GM23338 (cell line): ENCODE measurements at regions not wholly inside any gene's neighbourhood (a gene's known extent, or its start where the extent isn't known, plus 50 kb on each side); places are given as distances from the start of the nearest gene placed in this dataset.

Source experiments
- ATAC-seq: fragments of 200-7000 bp; cut with Tn5 transposase; 3 replicates; pipeline ENCODE4 v1.9.1; 2020
- DNase-seq: peaks from one replicate; pipeline ENCODE4 v3.0.0-alpha.2; 2015; ENCODE audit warnings: low spot score
- H2AFZ ChIP-seq: fragments of 200-600 bp; sonication (generic); 2 replicates; pipeline ENCODE4 v1.8.0; 2016; ENCODE audit warnings: antibody characterized with exemption, mild to moderate bottlenecking, moderate library complexity
- H3F3A ChIP-seq: fragments of 200-600 bp; sonication (generic); replicated peaks from 2 replicates; pipeline ENCODE4 v1.8.0; 2017; ENCODE audit warnings: antibody characterized with exemption, mixed run types, low read depth
- H3K27ac ChIP-seq: fragments of 200-600 bp; sonication (generic); 2 replicates; pipeline ENCODE4 v1.6.1; 2016; ENCODE audit warnings: low read depth
- H3K27me3 ChIP-seq: fragments of 200-600 bp; sonication (generic); 2 replicates; pipeline ENCODE4 v1.8.0; 2016; ENCODE audit warnings: mild to moderate bottlenecking, mixed run types, moderate library complexity; ENCODE audit not compliant: insufficient read depth
- H3K36me3 ChIP-seq: fragments of 200-600 bp; sonication (generic); 2 replicates; pipeline ENCODE4 v1.8.0; 2016; ENCODE audit warnings: mild to moderate bottlenecking; ENCODE audit not compliant: insufficient read depth
- H3K4me1 ChIP-seq: fragments of 200-600 bp; sonication (generic); 2 replicates; pipeline ENCODE4 v1.8.0; 2016; ENCODE audit warnings: mild to moderate bottlenecking, moderate library complexity; ENCODE audit not compliant: insufficient read depth
- H3K4me2 ChIP-seq: fragments of 200-600 bp; sonication (generic); 2 replicates; pipeline ENCODE4 v1.7.1; 2017; ENCODE audit warnings: mixed run types
- H3K4me3 ChIP-seq: fragments of 200-600 bp; sonication (generic); 2 replicates; pipeline ENCODE4 v1.6.1; 2016; ENCODE audit warnings: mixed run types
- H3K79me2 ChIP-seq: fragments of 200-600 bp; sonication (generic); replicated peaks from 2 replicates; pipeline ENCODE4 v1.8.0; 2017; ENCODE audit warnings: mild to moderate bottlenecking; ENCODE audit not compliant: insufficient read depth
- H3K9me2 ChIP-seq: fragments of 200-600 bp; sonication (generic); 2 replicates; pipeline ENCODE4 v1.8.0; 2017; ENCODE audit not compliant: insufficient read depth
- H4K20me1 ChIP-seq: fragments of 200-600 bp; sonication (generic); replicated peaks from 2 replicates; pipeline ENCODE4 v1.8.0; 2017; ENCODE audit warnings: mild to moderate bottlenecking; ENCODE audit not compliant: insufficient read depth
- H3K27ac Mint-ChIP-seq: 2 replicates; pipeline ENCODE4 v1.8.0; 2020; ENCODE audit warnings: inconsistent platforms, mild to moderate bottlenecking, moderate library complexity, mixed read lengths
- H3K27me3 Mint-ChIP-seq: 3 replicates; pipeline ENCODE4 v1.8.0; 2022; ENCODE audit warnings: low read depth, mild to moderate bottlenecking, moderate library complexity, mixed read lengths, inconsistent platforms; ENCODE audit not compliant: insufficient read depth, poor library complexity
- H3K36me3 Mint-ChIP-seq: 3 replicates; pipeline ENCODE4 v1.8.0; 2021; ENCODE audit warnings: low read depth, mild to moderate bottlenecking, inconsistent platforms, moderate library complexity, mixed read lengths
- H3K4me1 Mint-ChIP-seq: 3 replicates; pipeline ENCODE4 v1.8.0; 2020; ENCODE audit warnings: mild to moderate bottlenecking, inconsistent platforms, mixed read lengths
- H3K4me3 Mint-ChIP-seq: 3 replicates; pipeline ENCODE4 v1.8.0; 2021; ENCODE audit warnings: moderate library complexity, mild to moderate bottlenecking, inconsistent platforms, mixed read lengths
- H3K9me3 Mint-ChIP-seq: 3 replicates; pipeline ENCODE4 v1.8.0; 2020; ENCODE audit warnings: moderate library complexity, mild to moderate bottlenecking, inconsistent platforms, mixed read lengths
- CREB1 ChIP-seq: fragments of 250-450 bp; sonication (Bioruptor Pico); IDR thresholded peaks from 2 replicates; pipeline ENCODE4 v1.5.0; 2020; ENCODE audit warnings: low read depth, mild to moderate bottlenecking, moderate library complexity
- EZH2 ChIP-seq: fragments of 200-600 bp; sonication (generic); IDR thresholded peaks from one replicate; pipeline ENCODE4 v1.8.0; 2017; ENCODE audit warnings: antibody characterized with exemption, mild to moderate bottlenecking, low read depth; ENCODE audit not compliant: unreplicated experiment
- EZH2phosphoT487 ChIP-seq: fragments of 200-600 bp; sonication (generic); IDR thresholded peaks from one replicate; pipeline ENCODE4 v1.8.1; 2018; ENCODE audit warnings: antibody characterized with exemption; ENCODE audit not compliant: unreplicated experiment
- JUNB ChIP-seq: IDR thresholded peaks from one replicate; pipeline ENCODE4 v1.6.1; 2016; ENCODE audit warnings: antibody characterized with exemption; ENCODE audit not compliant: unreplicated experiment
- POLR2AphosphoS5 ChIP-seq: IDR thresholded peaks from 2 replicates; pipeline ENCODE4 v1.6.1; 2016; ENCODE audit warnings: antibody characterized with exemption, low read depth
- ZNF331 ChIP-seq: fragments of 250-450 bp; sonication (Bioruptor Pico); IDR thresholded peaks from 2 replicates; pipeline ENCODE4 v1.5.0; 2020; ENCODE audit warnings: low read depth, mild to moderate bottlenecking, moderate library complexity
- TF ChIP-seq, protein P1 (sequence below), 2 experiments: fragments of 200-600 bp in 1 of 2; sonication (generic) in 1 of 2; conservative IDR thresholded peaks; 2 replicates each; pipeline versions ENCODE4 v1.5.1 to v1.6.1; 2016 to 2017; ENCODE audit warnings: antibody characterized with exemption in 2 of 2, low read depth in 2 of 2, mild to moderate bottlenecking in 2 of 2, moderate library complexity in 1 of 2
- TF ChIP-seq, protein P2 (sequence below): IDR thresholded peaks from one replicate; pipeline ENCODE4 v1.6.1; 2018; ENCODE audit warnings: antibody characterized with exemption; ENCODE audit not compliant: unreplicated experiment

DNA sequence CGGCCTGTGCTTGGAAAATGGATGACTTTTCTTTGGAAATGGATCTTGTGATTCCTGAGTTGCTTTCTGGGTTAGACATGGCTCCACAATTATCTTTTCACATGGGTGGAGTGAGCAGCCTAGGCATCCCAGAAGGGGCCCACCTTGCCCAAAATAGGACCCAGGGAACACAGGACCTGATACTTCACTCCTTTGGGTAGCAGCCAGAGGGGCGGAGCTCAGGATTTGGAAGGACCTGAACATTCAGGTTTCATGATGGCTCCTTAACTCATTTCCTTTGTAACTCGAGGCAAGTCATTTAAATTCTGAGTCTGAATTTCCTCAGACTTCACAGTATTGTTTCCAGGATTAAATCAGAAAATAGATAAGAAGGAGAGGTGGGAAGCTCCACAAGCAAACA lies 178.3 kb upstream of the ZMIZ1 start (continued):
- TF ChIP-seq, protein P1, sequence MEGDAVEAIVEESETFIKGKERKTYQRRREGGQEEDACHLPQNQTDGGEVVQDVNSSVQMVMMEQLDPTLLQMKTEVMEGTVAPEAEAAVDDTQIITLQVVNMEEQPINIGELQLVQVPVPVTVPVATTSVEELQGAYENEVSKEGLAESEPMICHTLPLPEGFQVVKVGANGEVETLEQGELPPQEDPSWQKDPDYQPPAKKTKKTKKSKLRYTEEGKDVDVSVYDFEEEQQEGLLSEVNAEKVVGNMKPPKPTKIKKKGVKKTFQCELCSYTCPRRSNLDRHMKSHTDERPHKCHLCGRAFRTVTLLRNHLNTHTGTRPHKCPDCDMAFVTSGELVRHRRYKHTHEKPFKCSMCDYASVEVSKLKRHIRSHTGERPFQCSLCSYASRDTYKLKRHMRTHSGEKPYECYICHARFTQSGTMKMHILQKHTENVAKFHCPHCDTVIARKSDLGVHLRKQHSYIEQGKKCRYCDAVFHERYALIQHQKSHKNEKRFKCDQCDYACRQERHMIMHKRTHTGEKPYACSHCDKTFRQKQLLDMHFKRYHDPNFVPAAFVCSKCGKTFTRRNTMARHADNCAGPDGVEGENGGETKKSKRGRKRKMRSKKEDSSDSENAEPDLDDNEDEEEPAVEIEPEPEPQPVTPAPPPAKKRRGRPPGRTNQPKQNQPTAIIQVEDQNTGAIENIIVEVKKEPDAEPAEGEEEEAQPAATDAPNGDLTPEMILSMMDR (conservative IDR thresholded peaks at IDR 0.05; ENCODE audit: low read depth in 2 of 2), result no peak
- TF ChIP-seq, protein P2, sequence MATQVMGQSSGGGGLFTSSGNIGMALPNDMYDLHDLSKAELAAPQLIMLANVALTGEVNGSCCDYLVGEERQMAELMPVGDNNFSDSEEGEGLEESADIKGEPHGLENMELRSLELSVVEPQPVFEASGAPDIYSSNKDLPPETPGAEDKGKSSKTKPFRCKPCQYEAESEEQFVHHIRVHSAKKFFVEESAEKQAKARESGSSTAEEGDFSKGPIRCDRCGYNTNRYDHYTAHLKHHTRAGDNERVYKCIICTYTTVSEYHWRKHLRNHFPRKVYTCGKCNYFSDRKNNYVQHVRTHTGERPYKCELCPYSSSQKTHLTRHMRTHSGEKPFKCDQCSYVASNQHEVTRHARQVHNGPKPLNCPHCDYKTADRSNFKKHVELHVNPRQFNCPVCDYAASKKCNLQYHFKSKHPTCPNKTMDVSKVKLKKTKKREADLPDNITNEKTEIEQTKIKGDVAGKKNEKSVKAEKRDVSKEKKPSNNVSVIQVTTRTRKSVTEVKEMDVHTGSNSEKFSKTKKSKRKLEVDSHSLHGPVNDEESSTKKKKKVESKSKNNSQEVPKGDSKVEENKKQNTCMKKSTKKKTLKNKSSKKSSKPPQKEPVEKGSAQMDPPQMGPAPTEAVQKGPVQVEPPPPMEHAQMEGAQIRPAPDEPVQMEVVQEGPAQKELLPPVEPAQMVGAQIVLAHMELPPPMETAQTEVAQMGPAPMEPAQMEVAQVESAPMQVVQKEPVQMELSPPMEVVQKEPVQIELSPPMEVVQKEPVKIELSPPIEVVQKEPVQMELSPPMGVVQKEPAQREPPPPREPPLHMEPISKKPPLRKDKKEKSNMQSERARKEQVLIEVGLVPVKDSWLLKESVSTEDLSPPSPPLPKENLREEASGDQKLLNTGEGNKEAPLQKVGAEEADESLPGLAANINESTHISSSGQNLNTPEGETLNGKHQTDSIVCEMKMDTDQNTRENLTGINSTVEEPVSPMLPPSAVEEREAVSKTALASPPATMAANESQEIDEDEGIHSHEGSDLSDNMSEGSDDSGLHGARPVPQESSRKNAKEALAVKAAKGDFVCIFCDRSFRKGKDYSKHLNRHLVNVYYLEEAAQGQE, result no peak
- TF ChIP-seq JUNB (no peak), CREB1 (CRISPR knock-in tag) (no peak), EZH2 (no peak)

DNA sequence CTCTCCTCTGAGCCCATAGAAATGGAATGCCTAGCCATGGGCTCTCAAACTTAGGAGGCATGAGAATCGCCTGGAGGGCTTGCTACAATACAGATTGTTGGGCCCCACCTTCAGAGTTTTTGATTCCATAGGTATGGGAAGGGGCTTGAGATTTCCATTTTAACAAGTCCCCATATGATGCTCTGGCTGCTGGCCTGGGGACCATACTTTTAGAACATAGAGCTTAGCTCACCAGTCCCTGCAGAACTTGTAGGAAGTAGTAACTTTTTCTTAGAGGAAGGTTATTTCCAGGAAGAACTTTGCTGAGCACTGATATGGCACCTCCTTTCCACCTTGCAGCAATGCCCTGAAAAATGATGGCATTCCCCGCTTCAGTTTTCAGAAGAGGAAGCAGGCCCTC lies 177.0 kb upstream of the ZMIZ1 start:
- DNase-seq (no peak), ATAC-seq (no peak)
- peaks cover 7% of the 10 kb centered on the region; the same call in 1 of the 2 replicates for H3K9me2 ChIP-seq
- H3K4me1 Mint-ChIP-seq, result peaks cover 25% of the 10 kb centered on the region
- H2AFZ ChIP-seq, result no peak overlapping the region
- no peaks in the 10 kb centered on the region; the same call in 1 of the 2 replicates for H3K4me1 ChIP-seq
- no peak for TF ChIP-seq JUNB
- no peak for TF ChIP-seq CREB1 (CRISPR knock-in tag)
- TF ChIP-seq EZH2phosphoT487, result no peak
- TF ChIP-seq ZNF331, result no peak
- TF ChIP-seq POLR2AphosphoS5, result no peak
- H3K79me2 ChIP-seq, result no peaks in the 10 kb centered on the region
- no peak overlapping the region for H3K4me3 Mint-ChIP-seq
- H3K36me3 ChIP-seq, result no peaks in the 10 kb centered on the region
- H3K27me3 ChIP-seq, result no peaks in the 10 kb centered on the region
- H4K20me1 ChIP-seq, result no peaks in the 10 kb centered on the region
- H3K4me2 ChIP-seq, result no peak overlapping the region
- H3K9me3 Mint-ChIP-seq, result no peaks in the 10 kb centered on the region; the same call in 2 of the 3 replicates
- H3K27ac Mint-ChIP-seq, result no peak overlapping the region
- peaks cover 14% of the 10 kb centered on the region for H3K27me3 Mint-ChIP-seq
- no peak overlapping the region for H3K27ac ChIP-seq
- no peaks in the 10 kb centered on the region for H3K36me3 Mint-ChIP-seq
- H3F3A ChIP-seq, result no peaks in the 10 kb centered on the region
- H3K4me3 ChIP-seq, result no peak overlapping the region
